LHCN-M2 (cell line): ENCODE measurements at regions not wholly inside any gene's neighbourhood (a gene's known extent, or its start where the extent isn't known, plus 50 kb on each side); places are given as distances from the start of the nearest gene placed in this dataset.
"Not testable (repeated sequence)": the region's sequence is repeated elsewhere in the genome, so short reads cannot be mapped to it uniquely, and the experiment has no call there.

Experiments used
- DNase-seq: peaks from one replicate; pipeline ENCODE4 v3.0.0-alpha.2; 2012; ENCODE audit warnings: low read depth

DNA sequence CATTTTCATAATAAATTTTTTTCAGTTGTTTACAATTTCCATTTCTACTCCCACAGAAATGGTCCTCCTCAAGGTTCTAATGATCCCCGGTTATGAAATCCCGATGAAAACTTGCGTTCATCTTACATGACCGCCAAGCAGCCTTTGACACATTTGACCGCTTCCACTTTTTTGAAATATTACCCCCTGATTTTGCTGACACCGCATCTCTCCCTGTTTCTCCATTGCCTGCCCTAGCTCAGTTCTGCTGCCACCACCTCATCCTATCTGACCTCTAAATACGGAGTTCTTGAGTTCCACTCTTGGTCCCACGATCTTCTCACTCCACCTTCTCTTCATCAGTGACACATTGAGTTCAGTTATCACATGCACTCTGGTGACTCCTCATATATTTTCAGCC lies 74.1 kb downstream of the SLC35B3 start:
- no peak for DNase-seq

DNA sequence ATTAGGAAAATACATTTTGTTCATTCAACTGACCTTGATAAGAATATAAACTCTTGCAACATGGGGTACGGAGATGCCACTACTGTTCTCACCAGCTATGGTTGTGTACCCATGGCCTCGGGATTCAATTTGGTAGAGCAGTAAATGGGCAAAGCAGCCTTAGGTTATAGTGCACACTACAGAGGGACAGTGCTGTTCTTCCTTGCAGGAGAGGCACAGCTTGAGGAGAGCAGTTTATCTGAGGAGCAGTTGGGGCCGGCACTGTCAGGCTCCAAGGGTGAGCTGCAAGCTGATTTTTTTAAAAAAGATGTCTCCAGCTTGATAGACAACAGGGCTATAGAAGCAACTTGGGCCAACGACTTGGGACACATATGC lies 82.4 kb downstream of the SLC35B3 start:
- DNase-seq: no peak

DNA sequence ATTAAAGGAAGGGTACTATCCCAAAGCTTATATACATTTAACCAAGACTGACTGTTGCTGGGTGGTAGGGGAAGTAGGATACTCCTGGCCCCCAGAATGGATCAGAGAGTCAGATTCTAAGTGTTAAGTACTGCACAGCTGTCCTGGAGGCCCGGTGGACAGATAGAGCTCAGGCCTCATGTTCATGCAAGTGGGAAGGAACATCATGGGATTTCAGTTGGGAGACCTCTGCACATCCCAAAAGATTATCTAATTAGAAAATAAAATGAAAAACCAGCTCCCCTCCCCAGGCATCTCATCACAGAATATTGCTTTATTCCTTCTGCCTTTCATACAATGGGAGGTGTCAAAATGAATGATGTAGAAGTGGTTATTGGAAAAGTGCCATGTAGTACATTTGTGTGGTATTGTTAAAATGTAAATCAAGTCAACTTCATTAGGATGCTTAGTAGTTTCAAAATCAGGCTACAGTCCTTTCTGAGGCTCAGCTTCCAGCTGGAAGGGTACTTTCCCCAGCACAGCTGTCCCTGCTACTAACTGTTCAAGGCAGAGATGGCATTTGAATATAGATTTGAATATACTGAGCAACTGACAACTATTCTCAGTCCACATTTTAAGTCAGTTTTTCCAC lies 82.9 kb downstream of the SLC35B3 start:
- no peak for DNase-seq

DNA sequence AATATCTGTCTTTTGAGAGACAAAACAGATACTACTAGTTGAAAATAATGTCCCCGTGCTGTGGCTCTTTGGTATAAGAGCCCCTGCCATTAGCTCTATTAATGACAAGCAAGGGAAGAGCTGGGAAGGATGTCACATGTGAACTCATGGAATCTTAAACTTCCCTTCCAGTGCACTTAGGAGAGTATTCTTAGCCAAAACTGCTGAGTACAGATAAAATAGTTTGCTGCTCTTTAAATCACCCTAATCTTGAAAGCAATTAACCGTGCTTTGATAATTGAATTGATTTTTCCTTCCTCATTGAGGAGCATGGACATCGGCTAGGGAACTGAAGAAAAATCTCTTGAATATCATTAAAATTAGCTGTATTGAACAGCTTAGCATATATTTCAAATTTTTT lies 91.7 kb downstream of the SLC35B3 start:
- no peak for DNase-seq

DNA sequence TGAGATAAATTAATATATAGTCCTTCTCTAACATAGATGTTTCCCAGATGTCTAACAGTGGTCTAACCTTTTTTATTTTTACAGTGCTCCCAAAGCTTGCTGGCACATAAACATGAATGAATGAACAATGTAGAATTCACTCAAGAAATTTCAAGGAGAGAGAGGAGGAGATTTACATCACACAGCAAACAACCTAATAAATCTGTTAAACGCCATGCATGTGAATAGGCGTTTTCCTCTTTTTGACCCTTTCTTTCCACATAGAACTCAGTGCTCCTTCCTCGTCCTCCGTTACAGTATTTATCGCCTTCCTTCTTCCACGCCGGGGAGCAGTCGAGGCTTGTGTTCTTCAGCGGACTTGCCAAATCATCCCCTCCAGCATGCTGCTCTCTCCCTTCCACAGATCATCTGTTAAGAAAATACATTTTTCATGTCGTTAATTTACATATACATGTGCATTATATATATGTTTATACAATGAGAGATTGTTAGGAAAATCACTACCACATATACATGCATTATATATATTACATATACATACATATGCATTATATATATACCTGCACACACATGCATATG lies 93.0 kb downstream of the SLC35B3 start:
- DNase-seq: no peak

DNA sequence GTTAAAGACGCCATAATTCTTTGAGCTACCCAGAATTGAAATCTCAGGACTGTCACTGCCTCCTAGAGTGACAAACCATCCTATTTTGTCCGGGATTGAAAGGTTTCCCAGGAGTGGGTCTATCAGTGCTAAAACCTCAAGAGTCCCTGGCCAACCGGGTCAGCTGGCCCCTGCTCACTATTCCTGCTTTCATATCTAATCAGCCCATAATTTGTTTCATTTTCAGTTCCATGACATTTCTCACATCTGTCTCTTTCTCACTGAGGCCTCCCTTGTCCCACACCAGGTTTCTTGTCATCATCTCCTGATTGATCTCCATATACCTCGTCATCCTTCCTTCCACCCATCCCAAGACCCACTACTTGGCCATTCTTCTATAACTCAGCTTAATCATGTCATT lies 98.2 kb downstream of the SLC35B3 start:
- DNase-seq: no peak

DNA sequence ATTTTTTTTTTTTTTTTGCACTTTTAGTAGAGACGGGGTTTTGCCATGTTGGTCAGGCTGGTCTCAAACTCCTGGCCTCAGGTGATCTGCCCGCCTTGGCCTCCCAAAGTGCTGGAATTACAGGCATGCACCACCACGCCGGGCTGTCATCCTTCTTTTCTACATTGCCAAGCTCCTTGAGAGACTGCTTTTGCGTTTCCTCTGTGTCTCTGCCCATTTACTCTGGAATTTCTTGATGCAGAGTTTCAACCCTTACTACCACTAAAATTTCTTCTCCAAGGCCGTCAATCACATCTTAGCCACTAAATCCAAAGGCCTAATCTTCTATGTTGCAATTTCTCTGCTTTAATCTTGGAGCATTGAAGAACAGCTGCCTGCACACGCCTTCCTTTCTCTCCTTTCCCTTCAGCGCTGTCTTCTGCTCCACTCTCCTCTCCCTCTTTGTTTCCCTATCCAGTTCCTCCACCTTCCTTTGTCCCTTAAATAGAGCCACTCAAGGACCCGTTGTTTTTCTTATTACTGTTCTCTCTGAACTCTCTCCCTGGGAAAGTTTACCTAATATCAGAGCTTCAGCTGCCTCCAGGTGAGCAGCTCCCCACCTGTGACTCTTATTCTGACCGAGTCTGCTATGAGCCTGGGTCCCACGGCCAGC lies 98.8 kb downstream of the SLC35B3 start:
- DNase-seq: no peak

DNA sequence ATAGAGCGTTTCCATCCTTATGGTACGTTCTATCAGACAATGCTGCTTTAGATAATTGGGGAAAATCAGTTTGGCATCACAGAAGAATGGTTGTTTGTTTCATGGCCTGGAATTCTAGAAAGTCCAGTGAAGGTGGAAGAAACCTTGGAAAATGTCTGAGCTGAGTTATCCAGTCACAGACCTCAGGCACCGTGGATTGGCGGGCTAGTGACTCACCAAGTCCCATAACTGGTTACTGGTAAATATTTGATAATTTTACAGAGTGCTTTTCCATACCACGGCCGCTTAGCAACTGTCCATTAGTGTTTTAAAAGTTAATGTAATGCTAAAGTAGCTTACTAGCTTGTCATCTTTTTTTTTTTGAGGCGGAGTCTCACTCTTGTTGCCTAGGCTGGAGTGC lies 99.4 kb downstream of the SLC35B3 start:
- DNase-seq: no peak

DNA sequence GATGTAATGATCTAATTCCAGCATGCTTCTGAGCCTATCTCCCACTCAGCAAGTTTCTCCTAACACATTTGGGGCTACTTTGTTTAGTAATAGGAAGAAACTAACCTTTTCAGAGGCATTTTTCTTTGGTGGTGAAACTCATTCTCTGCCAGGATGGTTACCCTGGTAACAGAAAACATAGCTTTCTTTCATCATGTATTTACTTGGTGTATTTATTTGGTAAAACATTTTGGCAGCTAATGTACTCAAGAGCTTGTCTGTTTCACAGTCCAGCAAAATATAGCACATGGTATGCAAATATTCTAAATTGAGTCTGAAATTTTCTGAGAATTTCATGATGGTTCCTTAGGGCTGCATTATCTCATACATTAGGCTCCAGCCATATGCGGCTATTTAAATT lies 100.0 kb downstream of the SLC35B3 start:
- no peak for DNase-seq

DNA sequence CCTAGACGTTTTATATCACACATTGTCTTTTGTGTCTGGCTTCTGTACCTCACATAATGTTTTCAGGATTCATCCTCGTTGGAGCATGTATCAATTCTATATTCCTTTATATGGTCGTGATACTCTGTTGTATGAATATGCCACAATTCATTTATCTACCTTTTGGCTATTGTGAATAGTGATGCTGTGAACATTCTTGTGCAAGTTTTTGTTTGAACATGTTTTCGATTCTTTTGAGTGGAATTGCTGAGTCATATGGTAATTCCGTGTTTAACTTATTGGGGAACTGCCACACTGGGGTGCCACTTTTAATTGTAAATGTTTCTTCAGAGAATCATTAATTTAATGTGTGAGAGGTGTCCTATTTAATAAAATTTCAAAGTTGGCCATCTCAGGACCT lies 101.2 kb downstream of the SLC35B3 start:
- no peak for DNase-seq

DNA sequence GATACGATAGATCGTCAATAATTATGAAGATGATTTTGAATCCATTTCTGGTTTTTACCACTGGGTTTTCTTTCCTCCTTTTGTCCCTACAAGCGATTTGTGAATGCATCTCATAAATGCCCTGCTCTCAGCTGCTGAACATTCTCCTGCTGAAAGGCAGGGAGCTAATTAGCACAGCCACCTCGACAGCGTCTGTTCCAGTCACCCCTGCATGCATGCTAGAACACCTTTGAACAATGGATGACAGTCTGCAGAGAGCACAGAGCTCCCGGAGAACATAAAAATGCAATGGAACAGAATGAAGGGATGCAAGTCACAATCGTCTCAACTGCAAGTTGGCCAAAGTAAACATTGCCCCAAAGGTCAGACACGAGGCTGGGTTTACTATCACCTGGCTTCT lies 105.8 kb downstream of the SLC35B3 start:
- no peak for DNase-seq

DNA sequence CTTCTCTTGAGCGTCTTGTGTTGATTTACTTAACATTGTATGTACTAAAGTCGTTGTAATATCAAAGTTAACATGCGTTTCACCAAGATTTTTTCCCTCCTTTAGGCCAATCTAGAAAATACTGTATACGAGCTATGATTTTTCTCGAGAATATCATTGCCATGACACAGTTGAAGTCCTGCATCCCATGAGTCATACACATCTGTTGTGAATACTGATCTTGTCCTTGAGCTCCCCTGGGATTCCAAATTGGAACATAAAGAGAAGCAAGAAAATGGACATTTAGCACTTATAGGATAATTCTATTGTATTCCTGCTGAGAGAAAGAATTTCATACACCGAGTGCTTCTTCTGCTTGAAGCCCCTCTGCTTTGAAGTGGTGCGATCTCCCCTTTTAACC lies 109.6 kb downstream of the SLC35B3 start:
- DNase-seq: peak; percentile 15

DNA sequence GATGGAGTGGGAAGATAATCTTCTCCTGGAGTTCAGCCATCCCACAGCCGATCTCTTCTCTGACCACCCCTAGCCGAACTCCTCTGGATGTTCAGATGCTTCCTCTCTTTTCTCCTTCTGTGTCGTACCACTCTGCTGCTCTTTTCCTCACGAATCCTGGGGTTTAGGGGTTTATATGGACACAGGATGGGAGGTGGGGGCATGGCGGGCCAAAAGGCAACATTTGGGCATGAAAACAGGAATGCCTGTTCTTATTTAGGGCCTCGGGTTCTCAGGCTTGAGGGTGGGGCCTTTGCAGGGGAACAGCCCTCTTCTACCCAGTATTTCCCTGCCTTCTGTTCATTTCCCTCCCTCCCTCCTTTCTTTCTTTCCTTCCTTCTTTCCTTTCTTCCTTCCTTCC lies 112.7 kb downstream of the SLC35B3 start:
- DNase-seq: no peak

DNA sequence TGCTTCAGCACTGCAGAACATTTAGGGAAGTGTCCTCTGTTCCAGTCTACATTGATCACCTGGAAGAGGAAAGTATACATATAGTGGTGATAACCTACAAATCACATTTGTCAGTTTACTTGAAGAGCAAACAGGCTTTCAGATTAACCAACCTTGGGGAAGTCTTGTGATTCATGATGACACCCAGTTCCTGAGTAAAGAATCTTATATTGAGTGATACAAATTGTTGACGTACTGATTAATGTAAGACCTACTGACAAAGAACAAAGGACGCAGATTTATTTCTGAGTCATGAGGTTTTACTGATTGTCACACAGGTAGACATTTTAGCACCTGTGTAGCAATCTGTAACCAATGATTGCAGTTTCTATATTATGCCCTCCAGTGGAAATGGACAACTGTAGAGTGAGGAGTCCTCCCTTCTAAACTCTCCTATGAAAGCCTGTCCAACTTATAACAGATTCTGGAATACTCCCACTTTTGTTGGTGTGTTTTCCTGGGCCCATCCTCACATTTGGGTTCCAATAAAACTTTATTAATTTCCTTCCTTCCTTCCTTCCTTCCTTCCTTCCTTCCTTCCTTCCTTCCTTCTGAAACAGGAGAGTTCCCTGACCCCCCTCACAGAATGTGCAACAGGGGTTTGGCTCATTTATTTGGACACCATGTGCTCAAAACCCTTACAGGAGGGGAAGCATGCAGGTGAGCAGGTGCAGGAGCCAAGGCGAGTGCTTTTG lies 113.5 kb downstream of the SLC35B3 start:
- DNase-seq: no peak

DNA sequence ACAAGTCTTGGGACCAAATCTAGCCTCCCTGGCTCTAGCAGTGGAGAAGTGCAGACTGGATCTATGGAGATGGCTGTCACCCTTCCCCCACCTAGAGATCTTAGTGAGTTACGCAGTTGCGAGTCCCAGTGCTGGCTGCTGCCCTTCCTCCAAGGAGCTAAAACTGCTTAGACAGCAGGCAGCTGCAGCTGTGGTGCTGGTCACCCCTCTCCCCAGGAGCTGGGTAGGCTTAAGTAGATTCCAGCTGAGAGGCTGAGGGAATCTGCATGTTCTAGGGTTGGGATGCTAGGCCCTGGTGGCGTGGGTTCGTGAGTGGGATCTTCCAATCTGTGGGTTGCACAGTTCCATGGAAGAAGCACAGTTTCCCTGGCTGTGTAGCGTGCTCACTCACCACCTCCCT lies 120.2 kb downstream of the SLC35B3 start:
- DNase-seq: no peak

DNA sequence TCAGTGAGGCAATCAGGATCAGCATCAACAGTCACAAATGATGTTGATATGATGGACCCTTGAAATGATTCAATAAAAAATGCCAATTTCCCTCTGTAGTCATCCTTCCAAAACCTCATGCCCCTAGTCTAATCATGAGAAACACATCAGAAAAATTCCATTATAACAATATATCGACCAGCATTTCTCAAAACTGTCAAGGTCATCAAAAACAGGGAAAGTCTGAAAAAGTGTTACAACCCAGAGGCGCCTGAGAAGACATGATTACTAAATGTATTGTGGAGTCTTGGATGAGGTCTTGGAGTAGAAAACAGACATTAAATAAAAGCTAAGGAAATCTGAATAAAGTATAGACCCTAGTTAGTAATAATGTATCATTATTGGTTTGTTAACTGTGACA lies 133.8 kb downstream of the SLC35B3 start:
- no peak for DNase-seq

DNA sequence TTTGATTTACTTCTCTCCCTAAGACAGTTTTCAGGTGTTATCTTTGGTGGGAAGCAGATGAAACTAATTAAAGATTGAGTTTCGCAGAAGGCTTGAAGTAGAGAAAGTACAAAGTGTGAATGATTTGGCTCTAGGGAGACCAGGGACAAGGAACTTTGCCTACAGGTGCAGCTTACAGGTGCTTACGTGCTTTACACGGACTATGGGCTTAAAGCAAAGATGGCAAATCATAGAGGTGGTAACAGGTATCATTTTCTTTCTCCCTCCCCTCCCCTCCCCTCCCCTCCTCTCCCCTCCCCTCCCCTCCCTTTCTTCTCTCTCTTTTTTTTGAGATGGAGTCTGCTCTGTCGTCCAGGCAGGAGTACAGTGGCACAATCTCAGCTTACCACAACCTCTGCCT lies 136.3 kb downstream of the SLC35B3 start:
- DNase-seq: no peak

DNA sequence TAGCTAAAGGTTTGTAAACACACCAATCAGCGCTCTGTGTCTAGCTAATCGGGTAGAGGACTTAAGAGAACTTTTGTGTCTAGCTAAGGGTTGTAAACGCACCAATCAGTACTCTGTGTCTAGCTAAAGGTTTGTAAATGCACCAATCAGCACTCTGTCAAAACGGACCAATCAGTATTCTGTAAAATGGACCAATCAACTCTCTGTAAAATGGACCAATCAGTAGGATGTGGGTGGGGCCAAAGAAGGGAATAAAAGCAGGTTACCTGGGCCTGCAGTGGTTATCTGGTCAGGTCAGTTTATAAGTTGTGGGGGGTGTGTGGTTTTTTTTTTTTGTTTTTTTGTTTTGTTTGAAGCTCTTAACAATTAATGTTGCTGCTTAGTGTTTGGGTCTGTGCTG lies 152.4 kb downstream of the SLC35B3 start:
- DNase-seq: not testable (repeated sequence)

DNA sequence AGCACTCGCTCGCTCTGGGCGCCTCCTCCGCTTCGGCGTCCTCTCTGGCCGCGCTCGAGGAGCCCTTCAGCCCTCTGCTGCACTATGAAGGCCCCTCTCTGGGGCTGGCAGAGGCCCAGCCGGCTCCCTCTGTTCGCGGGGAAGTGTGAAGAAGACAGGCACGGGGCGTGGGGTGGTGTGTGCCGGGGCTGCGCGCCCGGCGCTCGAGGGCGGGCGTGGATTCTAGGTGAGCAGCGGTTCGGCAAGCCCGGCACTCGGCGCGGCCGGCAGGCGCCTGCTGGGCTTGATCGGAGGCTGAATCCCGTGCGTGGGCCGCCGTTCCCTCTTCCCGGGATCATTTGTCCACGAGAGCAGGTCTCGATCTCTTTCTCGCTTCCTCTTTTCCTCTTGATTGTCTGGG lies 153.0 kb downstream of the SLC35B3 start:
- DNase-seq: no peak

DNA sequence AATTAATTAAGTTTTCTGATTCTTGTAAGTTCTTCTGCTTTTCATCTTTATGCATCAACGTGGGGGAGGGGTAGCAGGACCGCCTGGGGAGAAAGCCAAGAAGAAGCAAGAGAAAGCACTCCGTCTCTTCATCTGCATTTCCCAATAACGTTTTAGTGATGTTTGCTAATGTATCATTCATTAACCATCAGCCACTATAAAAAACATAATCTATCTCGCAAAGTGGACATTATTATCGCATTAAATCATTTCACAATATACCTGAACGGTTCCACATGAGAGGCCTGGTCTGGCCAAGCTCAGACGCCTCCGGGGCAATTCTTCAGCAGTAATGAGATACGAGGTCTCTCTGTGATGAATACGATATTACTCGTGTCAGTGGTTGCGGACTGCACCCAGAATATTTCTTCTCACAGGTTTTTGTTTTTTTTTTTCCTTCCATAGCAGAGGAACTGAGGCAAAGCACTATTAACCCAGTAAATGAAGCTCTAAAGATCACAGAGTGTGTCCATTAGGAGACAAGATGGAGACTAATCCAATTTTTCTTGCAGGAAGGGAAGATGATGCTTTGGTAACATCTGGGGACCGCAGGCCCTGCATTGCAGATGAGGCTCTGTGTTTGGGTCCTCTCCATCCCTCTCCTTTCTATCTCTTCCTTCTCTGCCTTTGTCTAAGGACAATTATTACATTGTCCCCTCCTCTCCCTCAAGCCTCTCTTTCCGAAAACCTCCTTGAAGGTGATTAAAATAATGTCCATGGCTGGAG lies 156.1 kb downstream of the SLC35B3 start:
- no peak for DNase-seq

DNA sequence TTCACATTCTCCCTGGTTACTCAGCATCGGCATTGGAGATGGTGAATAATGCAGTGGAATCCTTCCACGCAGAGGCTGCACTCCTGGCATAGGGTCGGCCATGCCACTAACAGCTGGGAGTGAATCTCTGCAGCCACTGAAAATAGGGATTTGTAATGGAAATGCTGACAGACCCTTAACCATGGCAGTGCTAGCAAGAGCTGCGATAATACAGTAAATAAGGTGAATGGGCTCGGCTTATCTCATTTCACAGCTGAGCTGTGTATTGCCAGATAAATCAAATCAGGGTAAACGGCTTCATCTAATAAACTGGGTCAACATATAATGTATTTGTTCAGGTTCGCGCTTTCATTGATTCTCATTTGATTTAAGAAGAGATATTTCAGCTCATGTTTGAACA lies 156.8 kb downstream of the SLC35B3 start:
- DNase-seq: no peak

DNA sequence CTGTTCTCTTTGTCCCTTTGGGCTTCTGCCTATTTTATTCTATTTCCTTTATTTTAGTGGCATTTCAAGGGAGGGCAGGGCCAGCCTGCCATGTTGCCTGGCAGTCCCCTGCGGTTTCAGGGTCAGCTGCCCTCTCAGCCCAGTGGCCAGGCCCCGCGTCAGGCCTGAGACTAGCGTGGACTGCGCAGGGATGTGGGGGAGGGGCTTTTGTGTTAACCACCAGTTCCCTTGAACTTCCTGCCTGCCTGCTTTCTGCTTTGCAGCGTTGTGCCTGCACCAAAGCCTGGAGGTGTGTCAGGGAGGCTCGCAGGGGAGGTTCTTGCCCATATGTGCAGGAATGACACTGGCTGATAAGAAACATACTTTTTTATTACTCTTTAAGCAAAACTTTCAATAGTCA lies 157.6 kb downstream of the SLC35B3 start:
- DNase-seq: no peak
